ENCODE measurements at regions not wholly inside any gene's neighbourhood (a gene's known extent, or its start where the extent isn't known, plus 50 kb on each side); places are given as distances from the start of the nearest gene placed in this dataset.
"Not testable (repeated sequence)": the region's sequence is repeated elsewhere in the genome, so short reads cannot be mapped to it uniquely, and the experiment has no call there.

- DNase-seq (ENCODE audit: extremely low spot score), result no peak
- TF ChIP-seq FOXM1 (IDR thresholded peaks at IDR 0.05; ENCODE audit: borderline replicate concordance), result no peak
- no peak for TF ChIP-seq CTBP1 (IDR thresholded peaks at IDR 0.05; ENCODE audit: borderline replicate concordance)
- no peak for TF ChIP-seq ZNF384 (IDR thresholded peaks at IDR 0.05)
- TF ChIP-seq ELF4 (IDR thresholded peaks at IDR 0.05), result no peak
- no peak for TF ChIP-seq SP1 (IDR thresholded peaks at IDR 0.05)
- TF ChIP-seq FOXA1 (IDR thresholded peaks at IDR 0.05), result no peak
- TF ChIP-seq BHLHE40 (IDR thresholded peaks at IDR 0.05; ENCODE audit: borderline replicate concordance), result no peak
- TF ChIP-seq ARNT (IDR thresholded peaks at IDR 0.05), result no peak
- no peak for TF ChIP-seq SUZ12 (IDR thresholded peaks at IDR 0.05)
- TF ChIP-seq HDGF (IDR thresholded peaks at IDR 0.05; ENCODE audit: borderline replicate concordance), result no peak
- TF ChIP-seq L3MBTL2 (conservative IDR thresholded peaks at IDR 0.05), result no peak
- TF ChIP-seq NFRKB (IDR thresholded peaks at IDR 0.05), result no peak
- ChIA-PET POLR2A (no interaction called here), CTCF (no interaction called here)
Measured at GRCh38 chr1:233738396-233738795, 124.5 kb downstream of the KCNK1 start.

- CTCF ChIA-PET, result no interaction called here
- no peak for DNase-seq (ENCODE audit: extremely low spot score)
- TF ChIP-seq SUZ12 (IDR thresholded peaks at IDR 0.05) (no peak), ZNF384 (IDR thresholded peaks at IDR 0.05) (no peak), L3MBTL2 (conservative IDR thresholded peaks at IDR 0.05) (no peak), PKNOX1 (IDR thresholded peaks at IDR 0.05) (no peak)
- POLR2A ChIA-PET, result no interaction called here
Measured at GRCh38 chr1:233738850-233739249, 124.9 kb downstream of the KCNK1 start.

- no peak for DNase-seq (ENCODE audit: extremely low spot score)
- CTCF ChIA-PET, result interaction anchor here (0.6 kb wide), 1 partner anchor 317 kb away, joined by 3 read pairs; no protein-coding TSS in a partner anchor
- POLR2A ChIA-PET, result no interaction called here
- TF ChIP-seq ARNT (IDR thresholded peaks at IDR 0.05), result no peak
- TF ChIP-seq TARDBP (IDR thresholded peaks at IDR 0.05), result no peak
- no peak for TF ChIP-seq PKNOX1 (IDR thresholded peaks at IDR 0.05)
- no peak for TF ChIP-seq FOXA1 (IDR thresholded peaks at IDR 0.05)
- TF ChIP-seq L3MBTL2 (conservative IDR thresholded peaks at IDR 0.05), result no peak
- TF ChIP-seq HDGF (IDR thresholded peaks at IDR 0.05; ENCODE audit: borderline replicate concordance), result no peak
- no peak for TF ChIP-seq FOXM1 (IDR thresholded peaks at IDR 0.05; ENCODE audit: borderline replicate concordance)
- TF ChIP-seq FOXK2 (IDR thresholded peaks at IDR 0.05), result no peak
- TF ChIP-seq BHLHE40 (IDR thresholded peaks at IDR 0.05; ENCODE audit: borderline replicate concordance), result no peak
- no peak for TF ChIP-seq ZNF384 (IDR thresholded peaks at IDR 0.05)
- TF ChIP-seq LEF1 (IDR thresholded peaks at IDR 0.05; ENCODE audit: borderline replicate concordance), result no peak
- TF ChIP-seq SUZ12 (IDR thresholded peaks at IDR 0.05), result no peak
- no peak for TF ChIP-seq NFRKB (IDR thresholded peaks at IDR 0.05)
- TF ChIP-seq CTBP1 (IDR thresholded peaks at IDR 0.05; ENCODE audit: borderline replicate concordance), result no peak
- no peak for TF ChIP-seq SP1 (IDR thresholded peaks at IDR 0.05)
- TF ChIP-seq ELF4 (IDR thresholded peaks at IDR 0.05), result no peak
Measured at GRCh38 chr1:233744779-233745513, 131.0 kb downstream of the KCNK1 start.

- CTCF ChIA-PET, result no interaction called here
- POLR2A ChIA-PET, result no interaction called here
- DNase-seq (ENCODE audit: extremely low spot score), result no peak
- TF ChIP-seq ZNF384 (IDR thresholded peaks at IDR 0.05), result no peak
- TF ChIP-seq ARNT (IDR thresholded peaks at IDR 0.05), result no peak
- TF ChIP-seq CTBP1 (IDR thresholded peaks at IDR 0.05; ENCODE audit: borderline replicate concordance), result no peak
- TF ChIP-seq ELF4 (IDR thresholded peaks at IDR 0.05), result no peak
- TF ChIP-seq LEF1 (IDR thresholded peaks at IDR 0.05; ENCODE audit: borderline replicate concordance), result no peak
- no peak for TF ChIP-seq BHLHE40 (IDR thresholded peaks at IDR 0.05; ENCODE audit: borderline replicate concordance)
- TF ChIP-seq HDGF (IDR thresholded peaks at IDR 0.05; ENCODE audit: borderline replicate concordance), result no peak
- no peak for TF ChIP-seq L3MBTL2 (conservative IDR thresholded peaks at IDR 0.05)
- TF ChIP-seq NFRKB (IDR thresholded peaks at IDR 0.05), result no peak
- TF ChIP-seq FOXK2 (IDR thresholded peaks at IDR 0.05), result no peak
- TF ChIP-seq TARDBP (IDR thresholded peaks at IDR 0.05), result no peak
- no peak for TF ChIP-seq FOXA1 (IDR thresholded peaks at IDR 0.05)
- TF ChIP-seq FOXM1 (IDR thresholded peaks at IDR 0.05; ENCODE audit: borderline replicate concordance), result no peak
- no peak for TF ChIP-seq SP1 (IDR thresholded peaks at IDR 0.05)
- TF ChIP-seq PKNOX1 (IDR thresholded peaks at IDR 0.05), result no peak
- TF ChIP-seq SUZ12 (IDR thresholded peaks at IDR 0.05), result no peak
Measured at GRCh38 chr1:233750139-233750538, 136.2 kb downstream of the KCNK1 start.

- TF ChIP-seq CTBP1 (IDR thresholded peaks at IDR 0.05; ENCODE audit: borderline replicate concordance) (no peak), TARDBP (IDR thresholded peaks at IDR 0.05) (no peak), NFRKB (IDR thresholded peaks at IDR 0.05) (no peak), SP1 (IDR thresholded peaks at IDR 0.05) (no peak), FOXK2 (IDR thresholded peaks at IDR 0.05) (no peak), FOXM1 (IDR thresholded peaks at IDR 0.05; ENCODE audit: borderline replicate concordance) (no peak), FOXA1 (IDR thresholded peaks at IDR 0.05) (no peak), HDGF (IDR thresholded peaks at IDR 0.05; ENCODE audit: borderline replicate concordance) (no peak), SUZ12 (IDR thresholded peaks at IDR 0.05) (no peak), L3MBTL2 (conservative IDR thresholded peaks at IDR 0.05) (no peak), ZNF384 (IDR thresholded peaks at IDR 0.05) (no peak), LEF1 (IDR thresholded peaks at IDR 0.05; ENCODE audit: borderline replicate concordance) (no peak), ARNT (IDR thresholded peaks at IDR 0.05) (no peak), ELF4 (IDR thresholded peaks at IDR 0.05) (no peak), PKNOX1 (IDR thresholded peaks at IDR 0.05) (no peak), BHLHE40 (IDR thresholded peaks at IDR 0.05; ENCODE audit: borderline replicate concordance) (no peak)
- ChIA-PET CTCF (interaction anchor here (0.7 kb wide), 1 partner anchor 1271 kb away, joined by 4 read pairs; no protein-coding TSS in a partner anchor), POLR2A (no interaction called here)
- no peak for DNase-seq (ENCODE audit: extremely low spot score)
Measured at GRCh38 chr1:233759665-233760064, 144.8 kb upstream of the SLC35F3 start.

GRCh38 chr1:233764304-233764703, 140.2 kb upstream of the SLC35F3 start:
- POLR2A ChIA-PET; DNase-seq (ENCODE audit: extremely low spot score); CTCF ChIA-PET: not testable (repeated sequence)
